ENCODE measurements at regions not wholly inside any gene's neighbourhood (a gene's known extent, or its start where the extent isn't known, plus 50 kb on each side); places are given as distances from the start of the nearest gene placed in this dataset.

- CTCF ChIA-PET = no interaction called here
- H3K9me3 Mint-ChIP-seq = peaks cover 21% of the 10 kb centered on the region
- no peak overlapping the region for H3K27ac Mint-ChIP-seq
- no peak overlapping the region for H3K4me3 Mint-ChIP-seq
- no peak for DNase-seq
- H3K4me1 Mint-ChIP-seq = peaks cover 21% of the 10 kb centered on the region
- POLR2A ChIA-PET = no interaction called here
- H3K36me3 Mint-ChIP-seq (ENCODE audit: low read depth) = peaks cover 5% of the 10 kb centered on the region
- no peaks in the 10 kb centered on the region for H3K27me3 Mint-ChIP-seq
Measured at GRCh38 chr14:61111731-61112130, 130.7 kb downstream of the SLC38A6 start.

DNA sequence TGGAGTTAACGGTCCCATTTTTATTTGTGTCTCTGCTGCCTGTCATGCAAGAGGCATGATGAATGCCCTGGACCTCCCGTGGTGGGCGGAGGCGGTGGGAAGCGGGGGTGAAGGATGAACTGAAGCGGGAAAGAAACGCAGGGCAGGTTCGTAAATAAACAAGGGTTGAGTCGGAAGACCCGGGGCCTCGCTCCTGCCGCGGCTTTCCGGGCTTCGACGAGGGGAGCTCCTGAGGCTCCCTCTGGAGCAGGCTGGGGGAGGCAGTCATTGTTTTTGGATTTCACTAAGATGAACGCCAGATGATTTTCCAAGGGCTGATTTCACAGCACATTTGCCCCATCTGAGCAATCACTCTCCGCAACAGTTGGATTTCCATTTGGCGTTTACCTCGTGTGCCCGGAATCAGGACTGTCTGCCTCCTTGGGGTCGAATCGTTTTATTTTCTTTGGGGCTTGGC is 130.2 kb downstream of the SLC38A6 start:
- H3K27ac Mint-ChIP-seq = no peak overlapping the region
- H3K4me1 Mint-ChIP-seq = peaks cover 21% of the 10 kb centered on the region
- no peak for DNase-seq
- POLR2A ChIA-PET = no interaction called here
- peaks cover 5% of the 10 kb centered on the region for H3K36me3 Mint-ChIP-seq (ENCODE audit: low read depth)
- H3K9me3 Mint-ChIP-seq = peaks cover 20% of the 10 kb centered on the region
- CTCF ChIA-PET = no interaction called here
- no peaks in the 10 kb centered on the region for H3K27me3 Mint-ChIP-seq
- no peak overlapping the region for H3K4me3 Mint-ChIP-seq

DNA sequence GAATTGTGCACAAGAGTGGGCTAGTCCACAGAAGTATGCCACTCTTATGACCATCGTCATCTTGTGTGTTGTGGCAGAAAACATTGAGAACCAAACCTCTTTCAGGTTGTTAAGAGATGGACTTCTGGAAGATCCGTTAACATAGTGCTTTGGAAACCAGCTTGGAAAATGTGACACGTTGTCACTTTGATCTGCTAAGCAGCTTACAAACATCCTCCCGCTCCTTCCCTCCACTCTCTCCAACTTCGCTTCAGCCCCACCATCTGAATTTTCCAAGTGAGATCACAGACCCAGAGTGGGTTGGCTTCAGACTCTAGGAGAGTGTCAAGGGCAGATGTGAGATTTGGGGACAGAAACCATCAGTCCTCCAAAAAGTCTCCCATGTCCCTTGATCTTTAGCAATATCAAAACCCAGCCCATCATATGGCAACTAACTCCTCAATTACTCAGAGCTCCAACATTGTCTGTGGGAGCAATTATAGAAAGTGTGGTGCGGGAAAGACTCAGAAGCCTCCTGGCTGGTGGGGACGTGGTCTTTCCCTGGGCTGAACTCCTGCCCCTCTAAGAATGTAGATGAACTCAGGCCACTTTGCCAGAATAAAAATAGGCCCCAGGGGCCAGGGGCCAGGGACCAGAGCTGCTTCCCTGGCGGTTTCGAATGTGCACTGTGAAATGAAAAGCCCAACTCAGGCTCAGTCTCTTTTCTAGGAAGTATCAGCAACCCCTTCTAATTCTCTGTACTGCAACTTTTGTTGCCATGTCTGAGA is 129.5 kb downstream of the SLC38A6 start:
- Mint-ChIP-seq H3K4me1 (peaks cover 21% of the 10 kb centered on the region), H3K27ac (no peak overlapping the region), H3K27me3 (no peaks in the 10 kb centered on the region), H3K9me3 (peaks cover 20% of the 10 kb centered on the region), H3K4me3 (no peak overlapping the region), H3K36me3 (ENCODE audit: low read depth) (peaks cover 5% of the 10 kb centered on the region)
- DNase-seq = no peak
- ChIA-PET CTCF (no interaction called here), POLR2A (interaction anchor here (1.1 kb wide), 1 partner anchor 10 kb away, joined by 4 read pairs; no protein-coding TSS in a partner anchor)

DNA sequence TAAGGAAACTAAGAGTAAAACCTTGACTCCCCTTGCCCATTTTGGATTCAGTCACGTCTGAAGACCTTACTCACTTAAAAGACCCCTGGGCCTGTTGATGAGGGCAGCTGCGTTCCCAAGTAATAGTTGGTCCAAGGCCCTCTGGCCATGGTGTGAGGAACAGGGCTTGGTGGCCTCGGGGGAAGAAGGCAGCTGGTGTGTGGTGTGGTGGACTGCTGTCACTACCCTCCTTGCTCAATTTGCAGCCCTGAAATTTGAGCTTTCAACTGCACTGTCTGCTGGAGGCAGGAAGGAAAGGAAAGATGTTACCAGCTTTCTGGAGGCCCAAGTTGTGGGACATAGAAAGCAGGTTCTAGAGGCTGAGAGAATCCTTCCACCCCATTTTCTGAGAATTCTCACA is 128.2 kb downstream of the SLC38A6 start:
- peaks cover 33% of the 10 kb centered on the region for H3K4me1 Mint-ChIP-seq
- peaks cover 15% of the 10 kb centered on the region for H3K36me3 Mint-ChIP-seq (ENCODE audit: low read depth)
- H3K4me3 Mint-ChIP-seq = no peak overlapping the region
- no peak for DNase-seq
- H3K9me3 Mint-ChIP-seq = peaks cover 18% of the 10 kb centered on the region
- CTCF ChIA-PET = no interaction called here
- H3K27ac Mint-ChIP-seq = no peak overlapping the region
- H3K27me3 Mint-ChIP-seq = no peaks in the 10 kb centered on the region
- POLR2A ChIA-PET = interaction anchor here (1.1 kb wide), 1 partner anchor 11 kb away, joined by 4 read pairs; no protein-coding TSS in a partner anchor

- H3K4me1 Mint-ChIP-seq = peaks cover 39% of the 10 kb centered on the region
- peaks cover 12% of the 10 kb centered on the region for H3K36me3 Mint-ChIP-seq (ENCODE audit: low read depth)
- ChIA-PET POLR2A (no interaction called here), CTCF (no interaction called here)
- H3K9me3 Mint-ChIP-seq = peaks cover 11% of the 10 kb centered on the region
- no peaks in the 10 kb centered on the region for H3K27me3 Mint-ChIP-seq
- no peak overlapping the region for H3K27ac Mint-ChIP-seq
- H3K4me3 Mint-ChIP-seq = no peak overlapping the region
- no peak for DNase-seq
Measured at GRCh38 chr14:61108496-61109141, 127.6 kb downstream of the SLC38A6 start.

DNA sequence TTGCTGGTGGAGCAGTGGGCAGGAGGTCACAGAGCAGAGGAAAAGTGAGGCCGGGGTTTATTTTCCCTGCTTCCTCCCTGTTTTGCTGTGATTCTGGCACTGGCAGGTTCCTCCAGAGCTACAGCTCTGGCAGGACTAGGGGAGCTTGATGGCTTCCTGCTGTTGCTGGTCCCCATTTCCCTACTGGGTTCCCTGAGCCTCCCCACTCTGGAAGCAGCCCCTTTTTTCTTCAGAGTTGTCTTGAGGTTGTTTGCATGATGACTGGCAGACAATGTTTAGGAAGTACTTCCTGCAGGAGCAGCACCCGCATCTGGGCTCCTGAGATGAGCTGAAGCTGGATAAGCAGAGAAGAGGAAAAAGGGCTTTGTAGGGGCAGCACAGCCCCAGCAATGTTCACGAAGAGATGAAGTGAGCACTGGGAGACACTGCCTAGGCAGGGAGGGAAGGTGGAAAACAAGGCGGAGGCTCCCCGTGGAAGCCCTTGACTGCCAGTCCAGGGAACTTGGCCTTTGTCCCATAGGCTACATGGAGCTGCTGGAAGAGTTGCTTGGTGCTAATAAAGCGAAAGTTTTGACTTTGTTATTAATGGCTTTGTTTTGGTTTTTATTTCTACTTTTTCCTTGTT is 126.9 kb downstream of the SLC38A6 start:
- H3K36me3 Mint-ChIP-seq (ENCODE audit: low read depth) = peaks cover 17% of the 10 kb centered on the region

DNA sequence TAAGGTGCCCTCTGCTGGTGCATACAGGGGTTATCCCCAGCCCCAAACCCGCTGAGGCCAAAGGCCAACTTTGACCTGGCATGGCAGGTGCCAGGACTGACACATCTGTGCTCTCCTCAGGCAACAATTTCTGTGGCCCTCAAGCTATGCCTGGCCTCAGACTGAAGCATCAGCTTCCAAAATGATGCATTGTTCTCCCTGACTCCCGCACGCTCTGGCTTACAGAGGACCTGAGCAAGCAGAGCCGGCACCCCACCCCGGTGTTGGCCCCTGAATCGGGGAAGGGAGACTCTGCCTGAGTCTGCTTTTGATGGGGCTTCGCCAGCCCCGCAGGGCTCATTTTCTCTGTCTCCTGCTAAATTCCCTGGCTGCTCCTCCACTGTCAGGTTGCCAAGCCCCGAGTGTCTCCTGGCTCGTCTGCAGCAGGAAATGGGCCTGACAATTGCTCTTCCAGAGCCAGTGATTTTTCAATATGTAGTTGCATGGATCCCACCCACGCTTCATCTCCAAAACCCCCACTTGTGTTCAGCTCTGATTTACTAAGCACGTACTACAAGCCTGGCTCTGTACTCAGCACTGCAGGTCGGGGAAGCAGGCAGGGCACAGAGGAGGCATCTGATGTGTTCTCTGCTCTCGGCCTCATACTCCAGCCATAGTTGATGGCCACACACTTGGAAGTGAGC is 126.1 kb downstream of the SLC38A6 start:
- peaks cover 17% of the 10 kb centered on the region for H3K36me3 Mint-ChIP-seq (ENCODE audit: low read depth)
- H3K27ac Mint-ChIP-seq = no peak overlapping the region
- DNase-seq = no peak
- no peak overlapping the region for H3K4me3 Mint-ChIP-seq
- POLR2A ChIA-PET = no interaction called here
- no peaks in the 10 kb centered on the region for H3K27me3 Mint-ChIP-seq
- peaks cover 54% of the 10 kb centered on the region for H3K4me1 Mint-ChIP-seq
- CTCF ChIA-PET = no interaction called here
- H3K9me3 Mint-ChIP-seq = peaks cover 11% of the 10 kb centered on the region

More for the DNA sequence above, 126.9 kb downstream of the SLC38A6 start:
- Mint-ChIP-seq H3K4me3 (no peak overlapping the region), H3K27ac (no peak overlapping the region), H3K4me1 (peaks cover 46% of the 10 kb centered on the region), H3K9me3 (peaks cover 11% of the 10 kb centered on the region), H3K27me3 (no peaks in the 10 kb centered on the region)
- DNase-seq = no peak
- ChIA-PET CTCF (no interaction called here), POLR2A (no interaction called here)

GRCh38 chr14:61106271-61106958 is 125.4 kb downstream of the SLC38A6 start:
- POLR2A ChIA-PET = no interaction called here
- H3K4me1 Mint-ChIP-seq = peaks cover 61% of the 10 kb centered on the region

DNA sequence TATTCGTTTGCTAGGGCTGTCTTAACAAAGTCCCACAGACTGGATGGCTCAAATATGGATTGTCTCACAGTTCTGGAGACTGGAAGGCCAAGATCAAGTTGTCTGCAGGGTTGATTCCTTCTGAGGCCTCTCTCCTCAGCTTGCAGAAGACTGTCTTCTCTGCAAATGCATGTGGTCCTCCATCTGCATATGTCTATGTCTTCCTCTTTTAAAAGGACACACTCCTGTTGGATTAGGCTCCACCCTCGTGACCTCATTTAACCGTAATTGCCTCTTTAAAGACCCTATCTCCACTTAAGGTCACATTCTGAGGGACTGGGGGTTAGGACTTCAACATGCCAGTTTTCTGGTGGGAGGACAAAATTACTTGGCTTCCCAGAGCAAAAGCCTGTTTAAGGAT is 123.3 kb downstream of the SLC38A6 start:
- POLR2A ChIA-PET = no interaction called here
- no peak overlapping the region for H3K4me3 Mint-ChIP-seq
- no peak for DNase-seq
- peaks cover 23% of the 10 kb centered on the region for H3K9me3 Mint-ChIP-seq
- no peaks in the 10 kb centered on the region for H3K27me3 Mint-ChIP-seq
- peaks cover 57% of the 10 kb centered on the region for H3K4me1 Mint-ChIP-seq
- peaks cover 28% of the 10 kb centered on the region for H3K36me3 Mint-ChIP-seq (ENCODE audit: low read depth)
- CTCF ChIA-PET = no interaction called here
- peak overlapping the region; percentile 94 for H3K27ac Mint-ChIP-seq

More at GRCh38 chr14:61106271-61106958, 125.4 kb downstream of the SLC38A6 start:
- CTCF ChIA-PET = no interaction called here
- peaks cover 17% of the 10 kb centered on the region for H3K36me3 Mint-ChIP-seq (ENCODE audit: low read depth)
- H3K9me3 Mint-ChIP-seq = peaks cover 11% of the 10 kb centered on the region
- no peak for DNase-seq
- H3K4me3 Mint-ChIP-seq = no peak overlapping the region
- H3K27ac Mint-ChIP-seq = no peak overlapping the region
- no peaks in the 10 kb centered on the region for H3K27me3 Mint-ChIP-seq

- H3K4me1 Mint-ChIP-seq = peaks cover 51% of the 10 kb centered on the region
- ChIA-PET CTCF (no interaction called here), POLR2A (interaction anchor here (1.0 to 1.2 kb wide), 3 partner anchors 17 to 123 kb away, joined by 3 to 4 read pairs (median 4); partner anchors contain the start of genes SLC38A6 and TRMT5)
- peaks cover 34% of the 10 kb centered on the region for H3K36me3 Mint-ChIP-seq (ENCODE audit: low read depth)
- H3K27ac Mint-ChIP-seq = peak overlapping the region; percentile 94
- H3K27me3 Mint-ChIP-seq = no peaks in the 10 kb centered on the region
- peak; percentile 59 for DNase-seq
- H3K9me3 Mint-ChIP-seq = peaks cover 26% of the 10 kb centered on the region
- peak overlapping the region; percentile 46 for H3K4me3 Mint-ChIP-seq
Measured at GRCh38 chr14:61103541-61104339, 122.7 kb downstream of the SLC38A6 start.

GRCh38 chr14:61102549-61103466 is 121.8 kb downstream of the SLC38A6 start:
- no peak for DNase-seq
- POLR2A ChIA-PET = interaction anchor here (1.0 to 1.2 kb wide), 3 partner anchors 17 to 122 kb away, joined by 3 to 4 read pairs (median 4); partner anchors contain the start of genes SLC38A6 and TRMT5
- H3K36me3 Mint-ChIP-seq (ENCODE audit: low read depth) = peaks cover 31% of the 10 kb centered on the region
- CTCF ChIA-PET = no interaction called here
- H3K27me3 Mint-ChIP-seq = no peaks in the 10 kb centered on the region
- peaks cover 26% of the 10 kb centered on the region for H3K9me3 Mint-ChIP-seq
- peak overlapping the region; percentile 46 for H3K4me3 Mint-ChIP-seq
- H3K4me1 Mint-ChIP-seq = peaks cover 47% of the 10 kb centered on the region
- peak overlapping the region; percentile 94 for H3K27ac Mint-ChIP-seq

Measured in activated CD4-positive, alpha-beta memory T cell treated with anti-CD3 and anti-CD28 coated beads, Interleukin-2, amount 10 ng/mL, durations not matched to agents 7 days and 5 days (primary cell).